Peyer's patch (tissue), 4 donors: ENCODE measurements at regions not wholly inside any gene's neighbourhood (a gene's known extent, or its start where the extent isn't known, plus 50 kb on each side); places are given as distances from the start of the nearest gene placed in this dataset.

ENCODE experiments used
- CTCF ChIP-seq, 6 experiments: fragments of 450-650 bp in 4 of 6; fragments of 200-600 bp in 2 of 6; sonication (generic) in 1 of 6; IDR thresholded peaks; one replicate each; pipeline ENCODE4 v1.5.1; 2017 to 2019; ENCODE audit warnings: antibody characterized with exemption in 6 of 6, mild to moderate bottlenecking in 3 of 6, moderate library complexity in 1 of 6
- POLR2A ChIP-seq, 2 donors: fragments of 450-650 bp; IDR thresholded peaks; one replicate each; pipeline ENCODE4 v1.5.1; 2017; ENCODE audit warnings: antibody characterized with exemption in 2 of 2, mild to moderate bottlenecking in 2 of 2, moderate library complexity in 2 of 2

GRCh38 chr1:29461115-29461739 is 224.9 kb downstream of the PTPRU start:
- TF ChIP-seq CTCF (IDR thresholded peaks at IDR 0.05) (no peak), POLR2A (IDR thresholded peaks at IDR 0.05) (no peak)
